ENCODE measurements at regions not wholly inside any gene's neighbourhood (a gene's known extent, or its start where the extent isn't known, plus 50 kb on each side); places are given as distances from the start of the nearest gene placed in this dataset.

- Histone ChIP-seq H3K9ac (no peak overlapping the region), H3K27me3 (replicated peaks; ENCODE audit: insufficient read depth) (no peaks in the 10 kb centered on the region), H3K36me3 (ENCODE audit: low read depth) (no peaks in the 10 kb centered on the region), H3K4me3 (no peak overlapping the region), H3K9me2 (ENCODE audit: insufficient read depth) (no peaks in the 10 kb centered on the region), H3F3A (ENCODE audit: insufficient read depth) (no peaks in the 10 kb centered on the region), H2AFZ (no peak overlapping the region), H4K20me1 (ENCODE audit: insufficient read depth) (no peaks in the 10 kb centered on the region), H3K4me1 (ENCODE audit: insufficient read depth) (no peaks in the 10 kb centered on the region), H3K4me2 (ENCODE audit: unreplicated experiment) (no peak overlapping the region), H3K9me3 (ENCODE audit: low read depth) (no peaks in the 10 kb centered on the region), H3K79me2 (ENCODE audit: insufficient read depth) (no peaks in the 10 kb centered on the region), H3K27ac (no peak overlapping the region)
- DNase-seq = no peak
- in situ Hi-C loops (cut with MboI) = no loop called here
- 88 to 89% methylated on average over 41 to 49 of the region's 49 CpGs for WGBS, 2 experiments (ENCODE audit: low coverage in 1 of 2, low lambda C conversion rate in 2 of 2, missing lambda C conversion rate in 2 of 2)
- TF ChIP-seq EZH2phosphoT487 (IDR thresholded peaks at IDR 0.05; ENCODE audit: insufficient read depth, low read depth) (no peak), EZH2 (IDR thresholded peaks at IDR 0.05; ENCODE audit: insufficient read depth, poor library complexity, severe bottlenecking) (no peak)
These were observed 204.0 kb downstream of the DLL1 start for GRCh38 chr6:170086639-170087420.

- no peak for TF ChIP-seq EZH2phosphoT487 (IDR thresholded peaks at IDR 0.05; ENCODE audit: insufficient read depth, low read depth)
- no peak for TF ChIP-seq EZH2 (IDR thresholded peaks at IDR 0.05; ENCODE audit: insufficient read depth, poor library complexity, severe bottlenecking)
- Histone ChIP-seq H3K4me1 (ENCODE audit: insufficient read depth) (no peaks in the 10 kb centered on the region), H3K4me3 (no peak overlapping the region), H3K79me2 (ENCODE audit: insufficient read depth) (no peaks in the 10 kb centered on the region), H3K27me3 (replicated peaks; ENCODE audit: insufficient read depth) (no peaks in the 10 kb centered on the region), H3K9ac (no peak overlapping the region), H4K20me1 (ENCODE audit: insufficient read depth) (no peaks in the 10 kb centered on the region), H2AFZ (no peak overlapping the region), H3K9me2 (ENCODE audit: insufficient read depth) (no peaks in the 10 kb centered on the region), H3F3A (ENCODE audit: insufficient read depth) (no peaks in the 10 kb centered on the region), H3K4me2 (ENCODE audit: unreplicated experiment) (no peak overlapping the region), H3K36me3 (ENCODE audit: low read depth) (no peaks in the 10 kb centered on the region), H3K27ac (no peak overlapping the region), H3K9me3 (ENCODE audit: low read depth) (no peaks in the 10 kb centered on the region)
- DNase-seq = no peak
- in situ Hi-C loops (cut with MboI) = no loop called here
- WGBS, 2 experiments (ENCODE audit: low coverage in 1 of 2, low lambda C conversion rate in 2 of 2, missing lambda C conversion rate in 2 of 2) = 66 to 70% methylated on average over 26 of the region's 26 CpGs
These were observed 205.1 kb downstream of the DLL1 start for GRCh38 chr6:170085475-170086401.

GRCh38 chr6:170084166-170084730 lies 206.6 kb downstream of the DLL1 start:
- Histone ChIP-seq H3K36me3 (ENCODE audit: low read depth) (no peaks in the 10 kb centered on the region), H4K20me1 (ENCODE audit: insufficient read depth) (no peaks in the 10 kb centered on the region), H3K9me2 (ENCODE audit: insufficient read depth) (no peaks in the 10 kb centered on the region), H3K4me1 (ENCODE audit: insufficient read depth) (no peaks in the 10 kb centered on the region), H3K9ac (no peak overlapping the region), H3K4me2 (ENCODE audit: unreplicated experiment) (no peak overlapping the region), H3K27ac (no peak overlapping the region), H3K9me3 (ENCODE audit: low read depth) (no peaks in the 10 kb centered on the region), H3K4me3 (no peak overlapping the region), H3K27me3 (replicated peaks; ENCODE audit: insufficient read depth) (no peaks in the 10 kb centered on the region), H3K79me2 (ENCODE audit: insufficient read depth) (no peaks in the 10 kb centered on the region), H2AFZ (no peak overlapping the region), H3F3A (ENCODE audit: insufficient read depth) (no peaks in the 10 kb centered on the region)
- TF ChIP-seq EZH2phosphoT487 (IDR thresholded peaks at IDR 0.05; ENCODE audit: insufficient read depth, low read depth) (no peak), EZH2 (IDR thresholded peaks at IDR 0.05; ENCODE audit: insufficient read depth, poor library complexity, severe bottlenecking) (no peak)
- DNase-seq = no peak
- in situ Hi-C loops (cut with MboI) = no loop called here
- WGBS, 2 experiments (ENCODE audit: low coverage in 1 of 2, low lambda C conversion rate in 2 of 2, missing lambda C conversion rate in 2 of 2) = 74 to 79% methylated on average over 19 to 21 of the region's 21 CpGs

- Histone ChIP-seq H3K27me3 (replicated peaks; ENCODE audit: insufficient read depth) (no peaks in the 10 kb centered on the region), H3K27ac (no peak overlapping the region), H3K4me3 (no peak overlapping the region), H3K9me3 (ENCODE audit: low read depth) (no peaks in the 10 kb centered on the region), H3K9me2 (ENCODE audit: insufficient read depth) (no peaks in the 10 kb centered on the region), H3K36me3 (ENCODE audit: low read depth) (no peaks in the 10 kb centered on the region), H3K4me2 (ENCODE audit: unreplicated experiment) (no peak overlapping the region), H4K20me1 (ENCODE audit: insufficient read depth) (no peaks in the 10 kb centered on the region), H3K79me2 (ENCODE audit: insufficient read depth) (no peaks in the 10 kb centered on the region), H3K9ac (no peak overlapping the region), H2AFZ (no peak overlapping the region), H3K4me1 (ENCODE audit: insufficient read depth) (no peaks in the 10 kb centered on the region), H3F3A (ENCODE audit: insufficient read depth) (no peaks in the 10 kb centered on the region)
- in situ Hi-C loops (cut with MboI) = no loop called here
- no peak for TF ChIP-seq EZH2phosphoT487 (IDR thresholded peaks at IDR 0.05; ENCODE audit: insufficient read depth, low read depth)
- TF ChIP-seq EZH2 (IDR thresholded peaks at IDR 0.05; ENCODE audit: insufficient read depth, poor library complexity, severe bottlenecking) = no peak
- 80 to 83% methylated on average over 32 to 33 of the region's 33 CpGs for WGBS, 2 experiments (ENCODE audit: low coverage in 1 of 2, low lambda C conversion rate in 2 of 2, missing lambda C conversion rate in 2 of 2)
- DNase-seq = no peak
These were observed 207.4 kb downstream of the DLL1 start for GRCh38 chr6:170083236-170084051.
